ENCODE measurements at regions not wholly inside any gene's neighbourhood (a gene's known extent, or its start where the extent isn't known, plus 50 kb on each side); places are given as distances from the start of the nearest gene placed in this dataset.

DNA sequence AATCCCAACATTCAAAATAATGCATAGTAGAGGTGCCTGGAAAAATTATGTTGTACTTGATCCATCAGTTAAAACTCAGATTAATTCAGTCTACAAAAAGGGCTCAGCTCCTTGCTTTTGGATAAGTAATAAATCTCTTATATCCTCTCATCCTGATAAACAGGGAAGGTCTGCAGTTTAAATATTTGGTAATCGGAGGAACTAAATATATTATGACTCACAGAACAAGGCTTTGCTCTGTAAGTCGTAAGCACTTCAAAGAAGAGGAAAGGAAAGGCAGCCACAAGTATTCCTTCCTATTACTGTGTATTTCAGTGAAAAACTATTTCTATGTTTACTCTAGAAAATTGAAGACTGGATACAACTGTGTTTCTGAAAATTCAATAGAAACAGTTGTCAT is 757.9 kb downstream of the CDY2B start:
- TF ChIP-seq, protein P1, sequence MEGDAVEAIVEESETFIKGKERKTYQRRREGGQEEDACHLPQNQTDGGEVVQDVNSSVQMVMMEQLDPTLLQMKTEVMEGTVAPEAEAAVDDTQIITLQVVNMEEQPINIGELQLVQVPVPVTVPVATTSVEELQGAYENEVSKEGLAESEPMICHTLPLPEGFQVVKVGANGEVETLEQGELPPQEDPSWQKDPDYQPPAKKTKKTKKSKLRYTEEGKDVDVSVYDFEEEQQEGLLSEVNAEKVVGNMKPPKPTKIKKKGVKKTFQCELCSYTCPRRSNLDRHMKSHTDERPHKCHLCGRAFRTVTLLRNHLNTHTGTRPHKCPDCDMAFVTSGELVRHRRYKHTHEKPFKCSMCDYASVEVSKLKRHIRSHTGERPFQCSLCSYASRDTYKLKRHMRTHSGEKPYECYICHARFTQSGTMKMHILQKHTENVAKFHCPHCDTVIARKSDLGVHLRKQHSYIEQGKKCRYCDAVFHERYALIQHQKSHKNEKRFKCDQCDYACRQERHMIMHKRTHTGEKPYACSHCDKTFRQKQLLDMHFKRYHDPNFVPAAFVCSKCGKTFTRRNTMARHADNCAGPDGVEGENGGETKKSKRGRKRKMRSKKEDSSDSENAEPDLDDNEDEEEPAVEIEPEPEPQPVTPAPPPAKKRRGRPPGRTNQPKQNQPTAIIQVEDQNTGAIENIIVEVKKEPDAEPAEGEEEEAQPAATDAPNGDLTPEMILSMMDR (IDR thresholded peaks at IDR 0.05), result no peak
- no peak for TF ChIP-seq POLR2A (IDR thresholded peaks at IDR 0.05)
